ENCODE measurements at regions not wholly inside any gene's neighbourhood (a gene's known extent, or its start where the extent isn't known, plus 50 kb on each side); places are given as distances from the start of the nearest gene placed in this dataset.

DNA sequence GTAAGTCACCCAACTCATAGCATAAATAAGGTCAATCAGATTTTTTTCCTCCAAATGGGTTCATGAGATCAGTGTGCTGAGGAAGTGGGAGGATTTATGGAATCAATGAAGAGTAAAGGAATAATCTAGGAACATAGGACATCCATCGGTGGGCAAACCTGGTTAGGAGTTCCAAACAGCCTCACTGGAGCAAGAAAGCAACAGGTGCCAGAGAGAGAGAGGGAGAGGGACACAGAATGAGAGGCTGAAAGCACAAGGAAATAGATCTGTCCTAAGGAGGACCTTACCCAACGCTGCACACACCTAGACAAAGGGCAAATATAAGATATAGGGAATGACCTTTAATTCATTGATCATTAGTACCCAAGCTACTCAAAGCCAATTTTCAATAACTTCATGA is 119.5 kb upstream of the ANKRD1 start:
- TF ChIP-seq CTCF (conservative IDR thresholded peaks at IDR 0.05; ENCODE audit: low read depth, low read length): no peak
- TF ChIP-seq EZH2phosphoT487 (IDR thresholded peaks at IDR 0.05; ENCODE audit: borderline replicate concordance, low read length): no peak
- no peak for TF ChIP-seq EZH2 (IDR thresholded peaks at IDR 0.05; ENCODE audit: low read length, unreplicated experiment)
- H2AFZ ChIP-seq (ENCODE audit: low read length): no peak overlapping the region
- POLR2A ChIA-PET (ENCODE audit: unreplicated experiment): no interaction called here
- no peak overlapping the region for H3K9ac ChIP-seq (ENCODE audit: low read length)
- H3K27me3 ChIP-seq (ENCODE audit: low read length): no peaks in the 10 kb centered on the region
- H3K36me3 ChIP-seq (ENCODE audit: low read depth, low read length): no peaks in the 10 kb centered on the region
- H3K4me2 ChIP-seq (ENCODE audit: low read length): no peak overlapping the region
- no peak for ATAC-seq
- H3K9me2 ChIP-seq (replicated peaks; ENCODE audit: low read length): no peaks in the 10 kb centered on the region
- CTCF ChIA-PET: no interaction called here
- no peaks in the 10 kb centered on the region for H3K79me2 ChIP-seq (ENCODE audit: low read length)
- H3K4me3 ChIP-seq (ENCODE audit: low read length): no peak overlapping the region
- H3F3A ChIP-seq (ENCODE audit: low read length, unreplicated experiment): no peaks in the 10 kb centered on the region
- H4K20me1 ChIP-seq (ENCODE audit: low read length): no peaks in the 10 kb centered on the region
- no peak overlapping the region for H3K27ac ChIP-seq (ENCODE audit: low read length)
- intact Hi-C loops (cut with micrococcal nuclease): no loop called here
- DNase-seq: no peak
- BruUV-seq (replicated peaks): no TSS peak
- no peaks in the 10 kb centered on the region for H3K9me3 ChIP-seq (ENCODE audit: low read length)
- no peaks in the 10 kb centered on the region for H3K4me1 ChIP-seq (ENCODE audit: insufficient read depth, low read length)

GRCh38 chr10:91042069-91042468 is 121.2 kb upstream of the ANKRD1 start:
- ATAC-seq (no peak), DNase-seq (no peak)
- no peak overlapping the region for H3K4me2 ChIP-seq (ENCODE audit: low read length)
- TF ChIP-seq EZH2 (IDR thresholded peaks at IDR 0.05; ENCODE audit: low read length, unreplicated experiment) (no peak), CTCF (conservative IDR thresholded peaks at IDR 0.05; ENCODE audit: low read depth, low read length) (no peak), EZH2phosphoT487 (IDR thresholded peaks at IDR 0.05; ENCODE audit: borderline replicate concordance, low read length) (no peak)
- H3K27ac ChIP-seq (ENCODE audit: low read length): no peak overlapping the region
- BruUV-seq (replicated peaks): no TSS peak
- H3K79me2 ChIP-seq (ENCODE audit: low read length): no peaks in the 10 kb centered on the region
- no peak overlapping the region for H3K4me3 ChIP-seq (ENCODE audit: low read length)
- H3K9ac ChIP-seq (ENCODE audit: low read length): no peak overlapping the region
- no peaks in the 10 kb centered on the region for H3K9me2 ChIP-seq (replicated peaks; ENCODE audit: low read length)
- POLR2A ChIA-PET (ENCODE audit: unreplicated experiment): no interaction called here
- no peaks in the 10 kb centered on the region for H3K4me1 ChIP-seq (ENCODE audit: insufficient read depth, low read length)
- no peaks in the 10 kb centered on the region for H3K36me3 ChIP-seq (ENCODE audit: low read depth, low read length)
- H3K9me3 ChIP-seq (ENCODE audit: low read length): no peaks in the 10 kb centered on the region
- H4K20me1 ChIP-seq (ENCODE audit: low read length): no peaks in the 10 kb centered on the region
- no peaks in the 10 kb centered on the region for H3K27me3 ChIP-seq (ENCODE audit: low read length)
- no peak overlapping the region for H2AFZ ChIP-seq (ENCODE audit: low read length)
- intact Hi-C loops (cut with micrococcal nuclease): no loop called here
- CTCF ChIA-PET: no interaction called here
- no peaks in the 10 kb centered on the region for H3F3A ChIP-seq (ENCODE audit: low read length, unreplicated experiment)

- Histone ChIP-seq H3K4me2 (ENCODE audit: low read length) (no peak overlapping the region), H3K9me2 (replicated peaks; ENCODE audit: low read length) (no peaks in the 10 kb centered on the region), H3F3A (ENCODE audit: low read length, unreplicated experiment) (no peaks in the 10 kb centered on the region), H3K79me2 (ENCODE audit: low read length) (no peaks in the 10 kb centered on the region), H3K27ac (ENCODE audit: low read length) (no peak overlapping the region), H3K27me3 (ENCODE audit: low read length) (no peaks in the 10 kb centered on the region), H3K4me1 (ENCODE audit: insufficient read depth, low read length) (no peaks in the 10 kb centered on the region), H2AFZ (ENCODE audit: low read length) (no peak overlapping the region), H3K36me3 (ENCODE audit: low read depth, low read length) (no peaks in the 10 kb centered on the region), H3K4me3 (ENCODE audit: low read length) (no peak overlapping the region), H4K20me1 (ENCODE audit: low read length) (no peaks in the 10 kb centered on the region), H3K9me3 (ENCODE audit: low read length) (no peaks in the 10 kb centered on the region), H3K9ac (ENCODE audit: low read length) (no peak overlapping the region)
- POLR2A ChIA-PET (ENCODE audit: unreplicated experiment): no interaction called here
- no TSS peak for BruUV-seq (replicated peaks)
- TF ChIP-seq EZH2 (IDR thresholded peaks at IDR 0.05; ENCODE audit: low read length, unreplicated experiment): no peak
- TF ChIP-seq CTCF (conservative IDR thresholded peaks at IDR 0.05; ENCODE audit: low read depth, low read length): peak; percentile 55
- DNase-seq (peak; percentile 46), ATAC-seq (peak; percentile 69)
- intact Hi-C loops (cut with micrococcal nuclease): loop anchor here (1.0 kb wide), 1 partner anchor 208 kb away; no protein-coding TSS in a partner anchor
- CTCF ChIA-PET: interaction anchor here (0.6 kb wide), 2 partner anchors 12 to 14 kb away, joined by 3 to 4 read pairs; no protein-coding TSS in a partner anchor
These were observed 122.5 kb upstream of the ANKRD1 start for GRCh38 chr10:91043173-91043910.

Data from PC-3 (cell line).